NCI-H2107 treated with DMSO at 0.1 percent for 48 hours (cell line): ENCODE measurements at regions not wholly inside any gene's neighbourhood (a gene's known extent, or its start where the extent isn't known, plus 50 kb on each side); places are given as distances from the start of the nearest gene placed in this dataset.
A peak's percentile ranks its signal among the peaks of the same experiment; 100 is the strongest.

Source experiments
- DNase-seq: peaks from one replicate; lab custom pipeline; 2025; ENCODE audit not compliant: unreplicated experiment; lab: John Stamatoyannopoulos, UW

- DNase-seq, result peak; percentile 3
These were observed 144.3 kb upstream of the MTAP start for GRCh38 chr9:21657966-21658667.

DNA sequence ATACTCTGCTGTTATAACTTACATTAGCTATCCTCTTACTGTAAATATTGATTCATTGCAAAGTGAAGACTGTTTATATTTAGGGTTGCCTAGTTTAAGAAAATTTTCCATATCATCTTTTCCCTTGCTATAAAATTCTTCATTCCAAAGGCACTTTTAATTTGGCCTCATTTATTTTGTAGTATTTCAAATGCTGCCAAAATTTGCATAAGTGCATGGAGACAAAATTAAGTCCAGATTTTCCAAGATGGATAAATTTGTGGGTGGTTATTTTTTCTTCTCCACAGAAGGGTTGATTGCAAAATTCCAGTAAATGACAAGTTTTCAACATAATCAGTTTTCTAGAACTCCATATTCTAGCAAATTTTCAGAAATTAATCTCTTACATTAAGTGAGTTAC lies 141.5 kb upstream of the MTAP start:
- no peak for DNase-seq

DNA sequence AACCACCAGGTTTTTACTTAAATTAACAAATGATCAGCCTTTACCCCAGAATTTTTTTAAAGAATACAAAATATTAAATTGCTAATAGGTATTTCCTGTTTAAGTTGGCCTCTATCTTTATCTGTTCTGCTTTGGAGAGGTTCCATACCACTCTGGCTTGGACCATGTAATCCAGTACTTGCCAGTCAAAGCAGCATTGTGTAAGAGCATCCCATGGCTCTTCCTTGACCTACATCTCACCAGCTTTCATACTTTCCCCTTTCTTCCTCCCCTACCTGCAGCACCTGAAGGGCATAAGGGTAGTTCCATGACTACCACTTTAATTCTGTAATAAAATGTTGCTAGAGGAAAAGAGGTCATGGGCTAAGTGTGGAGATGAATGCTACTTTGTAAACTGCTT lies 140.8 kb upstream of the MTAP start:
- DNase-seq, result no peak

- no peak for DNase-seq
These were observed 133.9 kb upstream of the MTAP start for GRCh38 chr9:21668516-21668915.

DNA sequence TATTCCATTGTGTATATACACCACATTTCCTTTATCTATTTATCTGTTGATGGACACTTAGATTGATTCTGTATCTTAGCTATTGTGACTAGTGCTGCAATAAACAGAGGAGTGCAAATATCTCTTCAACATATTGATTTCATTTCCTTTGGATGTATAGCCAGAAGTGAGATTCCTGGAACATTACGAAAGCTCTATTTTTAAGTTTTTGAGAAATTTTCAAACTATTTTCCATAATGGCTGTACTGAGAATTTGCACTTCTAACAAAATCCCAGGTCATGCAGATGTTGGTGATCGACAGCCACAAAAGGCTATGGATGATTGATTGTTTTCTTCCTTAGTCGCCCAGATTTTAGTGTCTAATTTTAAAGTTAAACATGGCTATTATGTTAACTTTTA lies 132.7 kb upstream of the MTAP start:
- DNase-seq, result no peak

DNA sequence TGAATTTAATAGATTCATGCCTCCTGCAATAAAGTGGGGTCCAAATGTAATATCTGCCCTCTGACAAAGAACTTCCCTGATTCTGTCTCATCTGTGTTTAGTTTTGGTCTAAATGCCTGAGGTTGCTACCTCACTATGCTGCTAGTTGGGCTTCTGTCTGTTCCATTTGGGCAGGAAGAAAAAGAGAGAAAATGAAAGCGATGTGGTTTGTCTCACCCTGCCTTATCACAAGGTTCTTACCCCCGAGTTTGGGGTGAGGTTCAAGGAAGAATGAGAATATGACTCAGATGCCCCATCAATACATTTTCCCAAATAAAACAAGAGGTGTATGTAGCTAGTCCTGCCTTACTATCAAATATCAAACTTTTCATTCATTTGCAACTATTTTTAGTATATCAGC lies 132.1 kb upstream of the MTAP start:
- DNase-seq, result no peak

GRCh38 chr9:21672140-21672539 lies 130.3 kb upstream of the MTAP start:
- DNase-seq, result no peak

DNA sequence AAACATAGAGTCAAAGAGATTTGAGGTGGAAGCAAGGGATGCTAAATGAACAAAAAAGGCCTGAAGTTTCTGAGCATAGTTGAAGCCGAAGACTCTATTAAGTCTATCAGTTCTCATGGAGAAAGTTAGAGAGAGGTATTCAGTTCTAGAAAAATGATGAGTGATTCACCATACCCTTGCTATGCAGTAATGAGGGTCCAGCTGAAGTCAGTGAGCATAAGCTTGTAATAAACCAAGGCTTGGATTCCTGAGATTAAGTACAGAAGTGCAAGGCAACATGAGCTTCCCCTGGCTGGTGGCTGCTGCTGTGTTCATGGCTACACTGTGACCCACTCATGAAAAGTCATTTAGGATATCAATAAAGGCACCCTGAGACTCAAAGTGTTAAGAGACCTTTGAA lies 129.7 kb upstream of the MTAP start:
- DNase-seq, result no peak

GRCh38 chr9:21674894-21675293 lies 127.5 kb upstream of the MTAP start:
- no peak for DNase-seq

DNA sequence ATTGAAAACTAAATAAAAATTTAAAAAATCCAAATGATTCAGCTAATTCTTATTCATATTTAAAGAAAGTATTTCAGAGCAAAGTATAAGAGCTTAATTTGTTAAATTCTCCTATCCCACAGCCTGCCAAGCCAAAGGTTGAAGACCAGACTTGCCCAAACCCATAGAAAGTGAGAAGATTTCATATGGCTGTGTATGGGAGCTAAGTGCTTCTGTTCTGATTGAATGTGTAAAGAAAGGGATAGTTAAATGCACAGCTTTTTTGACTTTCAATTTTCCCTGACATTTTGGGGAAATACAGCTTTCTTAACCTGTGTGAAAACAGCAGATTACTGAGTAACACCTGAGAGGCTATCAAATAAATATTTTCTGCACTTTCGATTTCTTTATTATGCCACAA lies 125.0 kb upstream of the MTAP start:
- no peak for DNase-seq

DNA sequence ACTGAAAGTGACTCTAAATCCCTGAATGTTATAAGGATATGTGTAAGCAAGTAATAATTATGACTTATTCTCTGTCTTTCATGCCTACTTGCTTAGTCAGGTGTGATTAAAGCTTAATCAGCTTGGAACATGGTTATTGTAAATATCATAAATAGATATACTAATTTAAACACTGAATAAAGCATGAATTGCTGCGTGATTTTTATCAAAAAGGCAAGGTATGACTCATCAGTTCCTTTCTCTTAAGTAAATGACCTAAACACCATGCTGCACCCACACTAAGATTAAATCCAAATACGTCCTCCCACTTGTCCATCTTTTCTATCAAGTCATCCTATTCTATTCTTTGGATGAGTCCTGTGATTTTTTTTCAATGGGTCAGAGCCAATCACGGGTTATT lies 124.6 kb upstream of the MTAP start:
- no peak for DNase-seq

DNA sequence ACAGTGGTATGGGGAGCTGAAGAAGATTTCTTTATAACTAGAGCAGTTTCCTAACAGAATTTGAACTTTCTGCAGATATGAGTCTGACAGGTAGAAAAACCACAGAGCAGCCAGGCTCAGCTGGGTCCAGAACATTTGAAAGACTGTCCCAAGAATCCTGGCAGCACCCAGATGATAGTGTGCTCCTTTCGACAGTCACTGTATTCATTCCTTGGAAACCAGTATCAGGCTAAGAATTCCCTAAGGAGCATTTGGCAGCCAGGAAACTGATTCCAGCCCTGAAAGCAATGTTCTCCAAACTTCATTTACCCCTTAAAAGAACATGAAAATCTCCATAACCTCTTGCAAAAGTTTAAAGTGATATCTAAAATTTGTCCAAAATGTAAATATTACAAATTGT lies 123.0 kb upstream of the MTAP start:
- DNase-seq, result no peak

GRCh38 chr9:21680590-21680989 lies 121.8 kb upstream of the MTAP start:
- no peak for DNase-seq

- DNase-seq, result no peak
These were observed 120.8 kb upstream of the MTAP start for GRCh38 chr9:21681641-21682040.

GRCh38 chr9:21682381-21682780 lies 120.1 kb upstream of the MTAP start:
- DNase-seq, result no peak

DNA sequence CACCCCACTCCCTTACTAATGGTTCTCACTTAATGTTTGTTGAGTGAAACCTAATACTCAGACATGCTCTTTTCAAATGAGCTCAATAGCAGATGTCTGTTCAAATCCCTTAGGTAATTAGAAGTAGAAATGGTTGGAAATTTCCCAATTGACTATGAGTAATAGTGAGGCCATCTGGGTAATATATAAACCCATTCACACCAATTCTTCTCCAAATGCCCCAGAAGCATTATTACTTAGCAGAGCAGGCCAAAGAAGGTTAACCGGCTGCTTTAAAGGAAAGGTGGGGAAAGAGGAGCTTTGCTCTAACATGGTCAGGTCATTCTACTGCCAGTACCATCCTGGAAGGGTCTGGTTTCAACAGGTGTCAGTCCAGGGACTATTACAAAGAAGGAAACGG lies 119.5 kb upstream of the MTAP start:
- no peak for DNase-seq

- no peak for DNase-seq
These were observed 118.8 kb upstream of the MTAP start for GRCh38 chr9:21683484-21684175.

DNA sequence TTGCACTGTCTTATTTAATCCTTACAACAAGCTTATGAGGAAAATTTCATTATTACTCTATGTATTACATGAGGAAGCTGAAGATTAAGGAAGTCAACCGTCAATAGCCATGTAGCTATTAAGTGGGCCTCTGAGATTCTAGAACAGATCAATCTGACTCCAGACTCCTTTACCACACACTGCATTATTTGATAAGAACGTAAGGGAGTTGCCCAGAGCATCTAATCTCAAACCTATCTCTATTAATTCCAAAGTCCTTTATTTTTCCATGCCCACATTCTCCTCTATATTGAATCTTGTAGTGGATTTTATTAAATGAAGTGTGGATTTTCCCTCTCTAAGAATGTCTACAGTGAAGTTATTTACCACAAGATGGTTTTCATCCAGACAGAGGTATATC lies 118.2 kb upstream of the MTAP start:
- DNase-seq, result no peak

DNA sequence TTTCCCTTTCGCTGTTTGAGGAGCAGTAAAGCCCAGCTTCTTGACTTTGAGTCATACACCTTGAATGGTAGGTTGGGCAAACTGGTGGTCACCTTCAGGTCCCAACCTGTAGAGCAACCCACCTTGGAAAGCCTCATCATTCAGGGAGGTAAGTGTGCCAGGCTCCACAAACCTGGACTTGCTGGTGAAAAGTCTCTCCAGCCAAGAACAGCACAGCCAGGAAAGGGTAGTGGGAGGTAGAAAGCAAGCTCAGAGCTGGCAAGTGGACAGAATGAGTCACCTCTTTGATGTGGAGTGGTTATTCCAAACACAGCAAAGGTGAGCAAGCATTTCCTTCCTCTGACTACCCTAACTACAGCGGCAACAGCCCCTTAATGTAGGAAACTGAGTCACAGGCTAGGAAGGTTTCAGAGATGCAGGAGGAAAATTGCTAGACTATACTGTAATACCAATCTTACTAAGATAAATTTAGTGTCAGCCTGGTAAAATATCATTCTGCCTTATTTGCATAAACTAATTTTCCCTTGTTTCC lies 117.5 kb upstream of the MTAP start:
- no peak for DNase-seq

- no peak for DNase-seq
These were observed 116.9 kb upstream of the MTAP start for GRCh38 chr9:21685502-21685901.

GRCh38 chr9:21686738-21687137 lies 115.7 kb upstream of the MTAP start:
- DNase-seq, result no peak

DNA sequence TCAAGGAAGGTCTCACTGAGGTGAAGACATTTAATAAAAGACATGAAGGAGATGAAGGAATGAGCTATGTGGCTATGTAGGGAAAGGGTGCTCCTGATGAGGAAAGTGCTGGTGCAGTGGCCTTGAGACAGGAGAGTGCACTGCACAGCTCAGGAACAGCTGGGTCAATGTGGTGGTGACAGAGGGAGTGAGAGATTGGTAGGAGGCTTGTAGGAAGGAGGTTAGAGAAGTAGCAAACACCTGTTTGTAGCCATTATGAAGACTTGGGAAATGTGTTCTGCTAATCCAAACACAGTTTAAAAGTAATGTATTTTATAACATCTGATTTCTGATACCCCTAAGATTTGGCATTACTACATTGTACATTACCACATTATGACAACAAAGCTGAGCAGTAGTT lies 115.1 kb upstream of the MTAP start:
- DNase-seq, result no peak
